OCI-LY3 (cell line): ENCODE measurements at regions not wholly inside any gene's neighbourhood (a gene's known extent, or its start where the extent isn't known, plus 50 kb on each side); places are given as distances from the start of the nearest gene placed in this dataset.
"Not testable (repeated sequence)": the region's sequence is repeated elsewhere in the genome, so short reads cannot be mapped to it uniquely, and the experiment has no call there.

Source experiments
- H2AFZ ChIP-seq: fragments of 200-600, 300-600 bp; shearing (Covaris generic); 2 replicates; pipeline ENCODE4 v1.6.0; 2014; ENCODE audit warnings: antibody characterized with exemption, low read depth, low read length
- H3K27ac ChIP-seq: fragments of 200-600, 300-600 bp; sonication (generic); 2 replicates; pipeline ENCODE4 v1.5.1; 2014; ENCODE audit warnings: mild to moderate bottlenecking, low read length, moderate library complexity, mixed read lengths
- H3K27me3 ChIP-seq: fragments of 200-600, 300-600 bp; sonication (generic); 2 replicates; pipeline ENCODE4 v1.6.1; 2014; ENCODE audit warnings: low read depth, low read length, mixed read lengths
- H3K36me3 ChIP-seq: fragments of 200-600, 300-600 bp; sonication (generic); replicated peaks from 2 replicates; pipeline ENCODE3; 2014; ENCODE audit warnings: low read depth, low read length, mixed read lengths
- H3K4me1 ChIP-seq: fragments of 300-600, 200-600 bp; sonication (generic); 2 replicates; pipeline ENCODE4 v1.6.1; 2014; ENCODE audit warnings: low read length, mixed read lengths
- H3K4me2 ChIP-seq: fragments of 200-600, 300-600 bp; sonication (generic); 2 replicates; pipeline ENCODE4 v1.6.1; 2014; ENCODE audit warnings: low read length, mixed read lengths
- H3K4me3 ChIP-seq: fragments of 300-600, 200-600 bp; sonication (generic); 2 replicates; pipeline ENCODE4 v1.5.1; 2014; ENCODE audit warnings: antibody characterized with exemption, mild to moderate bottlenecking, low read length, moderate library complexity
- H3K79me2 ChIP-seq: fragments of 300-600, 200-600 bp; shearing (Covaris generic); 2 replicates; pipeline ENCODE4 v1.6.1; 2014; ENCODE audit warnings: mild to moderate bottlenecking, low read length, mixed read lengths
- H3K9ac ChIP-seq: fragments of 300-600, 200-600 bp; shearing (Covaris generic); 2 replicates; pipeline ENCODE4 v1.6.0; 2014; ENCODE audit warnings: mild to moderate bottlenecking, low read length, moderate library complexity
- H3K9me3 ChIP-seq: fragments of 200-600, 300-600 bp; shearing (Covaris generic); 2 replicates; pipeline ENCODE4 v1.6.1; 2014; ENCODE audit warnings: low read length, mixed read lengths; ENCODE audit not compliant: insufficient read depth
- H4K20me1 ChIP-seq: fragments of 200-600, 300-600 bp; sonication (generic); 2 replicates; pipeline ENCODE4 v1.6.1; 2016; ENCODE audit warnings: low read length, mixed read lengths; ENCODE audit not compliant: insufficient read depth
- EZH2phosphoT487 ChIP-seq: fragments of 200-600 bp; shearing (Covaris generic); IDR thresholded peaks from 2 replicates; pipeline ENCODE4 v1.6.1; 2018; ENCODE audit warnings: antibody characterized with exemption, mixed run types, low read depth
- TF ChIP-seq, protein P1 (sequence below): fragments of 200-600, 300-600 bp; sonication (generic); IDR thresholded peaks from 2 replicates; pipeline ENCODE4 v1.5.1; 2014; ENCODE audit warnings: antibody characterized with exemption, low read length, low read depth

DNA sequence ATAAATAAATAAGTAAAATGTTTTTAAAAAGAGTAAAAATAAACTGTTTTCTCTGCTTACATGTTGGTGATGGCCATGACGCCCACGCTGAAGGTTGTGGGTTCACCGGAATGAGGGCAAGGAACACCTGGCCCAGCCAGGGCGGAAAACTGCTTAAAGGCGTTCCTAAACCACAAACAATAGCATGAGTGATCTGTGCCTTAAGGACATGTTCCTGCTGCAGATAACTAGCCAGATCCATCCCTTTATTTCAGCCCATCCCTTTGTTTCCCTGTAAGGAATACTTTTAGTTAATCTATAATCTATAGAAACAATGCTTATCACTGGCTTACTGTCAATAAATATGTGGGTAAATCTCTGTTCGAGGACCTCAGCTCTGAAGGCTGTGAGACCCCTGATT, 63.3 kb upstream of the CEP78 start:
- H2AFZ ChIP-seq, H3K27ac ChIP-seq, H3K4me1 ChIP-seq, H3K79me2 ChIP-seq, H3K9me3 ChIP-seq, H3K4me3 ChIP-seq, H4K20me1 ChIP-seq, H3K27me3 ChIP-seq, H3K36me3 ChIP-seq, H3K4me2 ChIP-seq, H3K9ac ChIP-seq: not testable (repeated sequence)

DNA sequence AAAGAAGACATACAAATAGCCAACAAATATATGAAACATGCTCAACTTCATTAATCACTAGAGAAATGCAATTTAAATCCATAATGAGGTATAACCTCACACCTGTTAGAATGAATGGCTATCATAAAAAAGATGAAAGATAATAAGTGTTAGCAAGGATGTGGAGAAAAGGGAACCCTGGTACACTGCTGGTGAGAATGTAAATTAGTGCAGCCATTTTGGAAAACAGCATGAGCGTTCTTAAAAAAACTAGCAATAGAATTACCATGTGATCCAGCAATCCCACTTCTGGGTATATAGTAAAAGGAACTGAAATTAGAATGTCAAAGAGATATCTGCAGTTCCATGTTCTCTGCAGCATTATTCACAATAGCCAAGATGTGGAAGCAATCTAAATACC, 64.2 kb upstream of the CEP78 start:
- Histone ChIP-seq H2AFZ (no peak overlapping the region), H3K9ac (no peak overlapping the region), H3K79me2 (no peaks in the 10 kb centered on the region), H3K4me1 (no peaks in the 10 kb centered on the region), H4K20me1 (no peaks in the 10 kb centered on the region), H3K36me3 (no peaks in the 10 kb centered on the region), H3K27ac (no peak overlapping the region), H3K4me2 (no peak overlapping the region), H3K4me3 (no peak overlapping the region), H3K9me3 (no peaks in the 10 kb centered on the region), H3K27me3 (no peaks in the 10 kb centered on the region)
- TF ChIP-seq, protein P1, sequence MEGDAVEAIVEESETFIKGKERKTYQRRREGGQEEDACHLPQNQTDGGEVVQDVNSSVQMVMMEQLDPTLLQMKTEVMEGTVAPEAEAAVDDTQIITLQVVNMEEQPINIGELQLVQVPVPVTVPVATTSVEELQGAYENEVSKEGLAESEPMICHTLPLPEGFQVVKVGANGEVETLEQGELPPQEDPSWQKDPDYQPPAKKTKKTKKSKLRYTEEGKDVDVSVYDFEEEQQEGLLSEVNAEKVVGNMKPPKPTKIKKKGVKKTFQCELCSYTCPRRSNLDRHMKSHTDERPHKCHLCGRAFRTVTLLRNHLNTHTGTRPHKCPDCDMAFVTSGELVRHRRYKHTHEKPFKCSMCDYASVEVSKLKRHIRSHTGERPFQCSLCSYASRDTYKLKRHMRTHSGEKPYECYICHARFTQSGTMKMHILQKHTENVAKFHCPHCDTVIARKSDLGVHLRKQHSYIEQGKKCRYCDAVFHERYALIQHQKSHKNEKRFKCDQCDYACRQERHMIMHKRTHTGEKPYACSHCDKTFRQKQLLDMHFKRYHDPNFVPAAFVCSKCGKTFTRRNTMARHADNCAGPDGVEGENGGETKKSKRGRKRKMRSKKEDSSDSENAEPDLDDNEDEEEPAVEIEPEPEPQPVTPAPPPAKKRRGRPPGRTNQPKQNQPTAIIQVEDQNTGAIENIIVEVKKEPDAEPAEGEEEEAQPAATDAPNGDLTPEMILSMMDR: no peak
- TF ChIP-seq EZH2phosphoT487: no peak

GRCh38 chr9:78169125-78169524, 66.8 kb upstream of the CEP78 start:
- Histone ChIP-seq H3K79me2 (no peaks in the 10 kb centered on the region), H3K9ac (no peak overlapping the region), H3K27me3 (no peaks in the 10 kb centered on the region), H3K4me2 (no peak overlapping the region), H3K9me3 (no peaks in the 10 kb centered on the region), H3K4me1 (no peaks in the 10 kb centered on the region), H3K4me3 (no peak overlapping the region), H3K27ac (no peak overlapping the region), H4K20me1 (no peaks in the 10 kb centered on the region), H3K36me3 (no peaks in the 10 kb centered on the region), H2AFZ (no peak overlapping the region)
- TF ChIP-seq, protein P1: no peak
- TF ChIP-seq EZH2phosphoT487: no peak

GRCh38 chr9:78167356-78167755, 68.5 kb upstream of the CEP78 start:
- H3K4me1 ChIP-seq: no peaks in the 10 kb centered on the region
- H3K9me3 ChIP-seq: no peaks in the 10 kb centered on the region
- no peaks in the 10 kb centered on the region for H3K27me3 ChIP-seq
- H2AFZ ChIP-seq: no peak overlapping the region
- no peaks in the 10 kb centered on the region for H3K36me3 ChIP-seq
- no peak overlapping the region for H3K4me2 ChIP-seq
- H3K79me2 ChIP-seq: no peaks in the 10 kb centered on the region
- TF ChIP-seq EZH2phosphoT487: no peak
- TF ChIP-seq, protein P1: no peak
- H4K20me1 ChIP-seq: no peaks in the 10 kb centered on the region
- no peak overlapping the region for H3K27ac ChIP-seq
- no peak overlapping the region for H3K4me3 ChIP-seq
- H3K9ac ChIP-seq: no peak overlapping the region

DNA sequence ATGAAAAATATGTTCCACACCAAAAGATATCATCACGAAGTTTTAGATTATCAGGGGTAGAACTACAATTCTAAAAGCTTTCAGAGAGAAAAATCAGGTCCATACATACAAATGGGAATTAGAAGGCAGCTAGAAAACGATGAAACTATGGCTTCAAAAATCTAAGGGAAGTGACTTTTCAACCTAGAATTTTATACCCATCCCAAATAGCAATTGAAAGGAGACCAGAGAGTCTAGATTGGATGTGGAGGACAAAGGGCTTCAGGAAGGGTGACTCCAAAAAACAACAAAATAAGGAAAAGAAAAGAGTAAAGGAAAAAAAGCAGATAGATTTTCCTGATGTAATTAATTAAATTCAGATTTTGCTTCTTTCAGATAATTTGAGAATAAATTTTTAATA, 72.0 kb upstream of the CEP78 start:
- Histone ChIP-seq H4K20me1 (no peaks in the 10 kb centered on the region), H3K9me3 (no peaks in the 10 kb centered on the region), H3K4me3 (no peak overlapping the region), H3K9ac (no peak overlapping the region), H3K4me2 (no peak overlapping the region), H3K27ac (no peak overlapping the region), H2AFZ (no peak overlapping the region), H3K79me2 (no peaks in the 10 kb centered on the region), H3K36me3 (no peaks in the 10 kb centered on the region), H3K4me1 (no peaks in the 10 kb centered on the region), H3K27me3 (no peaks in the 10 kb centered on the region)
- TF ChIP-seq, protein P1: no peak
- no peak for TF ChIP-seq EZH2phosphoT487
